C4-2B (cell line): ENCODE measurements at regions not wholly inside any gene's neighbourhood (a gene's known extent, or its start where the extent isn't known, plus 50 kb on each side); places are given as distances from the start of the nearest gene placed in this dataset.

ENCODE experiments used
- H3K27ac ChIP-seq: fragments of 450-650 bp; 2 replicates; pipeline ENCODE4 v1.5.1; 2017
- ZFX ChIP-seq: fragments of 450-650 bp; IDR thresholded peaks from 2 replicates; pipeline ENCODE4 v1.6.1; 2017
- TF ChIP-seq, protein P1 (sequence below): fragments of 450-650 bp; conservative IDR thresholded peaks from 2 replicates; pipeline ENCODE4 v1.5.1; 2017; ENCODE audit warnings: mild to moderate bottlenecking

DNA sequence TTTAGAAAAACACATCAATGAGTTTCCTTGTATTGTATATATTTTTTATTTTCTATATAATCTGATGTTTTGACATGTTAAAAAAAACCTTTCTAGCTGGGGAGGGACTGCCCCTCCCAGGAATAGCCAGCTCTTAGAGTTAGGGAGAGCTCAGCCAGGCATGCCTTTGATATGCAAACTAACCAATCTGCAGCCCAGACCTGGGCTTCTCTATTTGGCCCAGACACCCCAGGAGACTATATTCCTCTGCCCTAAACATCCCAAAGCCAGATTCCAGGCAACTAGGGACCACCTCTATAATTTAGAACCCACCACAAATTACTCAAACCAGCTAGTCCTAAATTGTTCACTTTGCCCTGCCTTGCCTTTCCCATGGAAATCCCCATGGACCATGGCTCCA is 390.9 kb upstream of the ADAMTS9 start:
- H3K27ac ChIP-seq = no peak overlapping the region
- no peak for TF ChIP-seq ZFX
- TF ChIP-seq, protein P1, sequence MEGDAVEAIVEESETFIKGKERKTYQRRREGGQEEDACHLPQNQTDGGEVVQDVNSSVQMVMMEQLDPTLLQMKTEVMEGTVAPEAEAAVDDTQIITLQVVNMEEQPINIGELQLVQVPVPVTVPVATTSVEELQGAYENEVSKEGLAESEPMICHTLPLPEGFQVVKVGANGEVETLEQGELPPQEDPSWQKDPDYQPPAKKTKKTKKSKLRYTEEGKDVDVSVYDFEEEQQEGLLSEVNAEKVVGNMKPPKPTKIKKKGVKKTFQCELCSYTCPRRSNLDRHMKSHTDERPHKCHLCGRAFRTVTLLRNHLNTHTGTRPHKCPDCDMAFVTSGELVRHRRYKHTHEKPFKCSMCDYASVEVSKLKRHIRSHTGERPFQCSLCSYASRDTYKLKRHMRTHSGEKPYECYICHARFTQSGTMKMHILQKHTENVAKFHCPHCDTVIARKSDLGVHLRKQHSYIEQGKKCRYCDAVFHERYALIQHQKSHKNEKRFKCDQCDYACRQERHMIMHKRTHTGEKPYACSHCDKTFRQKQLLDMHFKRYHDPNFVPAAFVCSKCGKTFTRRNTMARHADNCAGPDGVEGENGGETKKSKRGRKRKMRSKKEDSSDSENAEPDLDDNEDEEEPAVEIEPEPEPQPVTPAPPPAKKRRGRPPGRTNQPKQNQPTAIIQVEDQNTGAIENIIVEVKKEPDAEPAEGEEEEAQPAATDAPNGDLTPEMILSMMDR = no peak

DNA sequence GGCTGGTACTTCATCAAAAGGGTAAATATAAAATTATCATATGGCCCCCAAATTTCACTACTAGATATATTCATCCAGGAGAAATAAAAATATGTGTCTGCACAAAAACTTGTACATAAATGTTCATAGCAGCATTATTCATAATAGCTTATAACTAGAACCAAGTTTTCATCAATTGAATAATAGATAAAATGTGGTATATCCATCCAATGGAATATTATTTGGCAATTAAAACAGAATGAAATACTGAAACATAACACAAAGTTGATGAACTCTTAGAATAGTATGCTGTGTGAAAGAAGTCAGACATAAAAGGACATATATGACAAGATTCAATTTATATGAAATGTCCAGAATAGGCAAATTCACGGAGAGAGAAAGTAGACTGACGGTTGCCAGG is 389.3 kb upstream of the ADAMTS9 start:
- no peak overlapping the region for H3K27ac ChIP-seq
- no peak for TF ChIP-seq ZFX
- TF ChIP-seq, protein P1 = no peak

DNA sequence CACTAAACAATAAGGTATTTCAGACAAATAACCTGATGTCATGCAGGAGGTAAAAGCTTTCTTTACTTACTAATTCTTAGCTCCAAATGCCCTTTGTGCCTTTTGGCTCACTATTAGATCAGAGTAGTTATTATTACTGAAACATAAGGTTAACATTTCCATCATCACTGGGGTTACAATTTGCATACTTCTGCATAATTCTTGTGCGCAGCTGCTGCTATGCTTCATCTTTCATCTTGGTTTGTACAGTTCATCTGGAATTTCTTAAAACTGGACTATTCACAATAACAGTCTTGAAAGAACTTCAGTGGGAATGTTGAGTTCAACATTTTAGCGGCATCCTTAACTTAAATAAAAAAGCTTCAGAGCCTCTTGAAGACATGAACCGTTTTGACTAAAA is 383.2 kb upstream of the ADAMTS9 start:
- TF ChIP-seq ZFX = no peak
- TF ChIP-seq, protein P1 = no peak
- H3K27ac ChIP-seq = no peak overlapping the region

DNA sequence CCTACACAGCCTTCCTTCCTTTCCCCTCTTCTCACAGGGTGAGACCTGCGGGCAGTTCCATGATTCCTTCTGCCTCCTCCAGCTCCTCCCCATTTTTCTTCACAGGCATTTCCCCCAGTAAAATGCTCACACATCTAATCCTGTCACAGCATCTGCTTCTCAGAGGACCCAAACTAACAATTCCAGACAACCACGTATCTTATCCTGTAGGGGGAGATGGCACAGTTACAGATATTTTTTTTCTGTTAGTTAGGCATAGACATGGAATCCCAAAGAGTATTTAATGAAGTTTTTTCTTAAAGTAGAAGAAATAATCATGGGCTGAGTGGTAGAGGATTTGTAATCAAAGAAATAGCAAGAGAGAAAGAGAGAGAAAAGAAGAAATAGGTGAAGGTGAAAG is 373.1 kb upstream of the ADAMTS9 start:
- TF ChIP-seq, protein P1 = no peak
- TF ChIP-seq ZFX = no peak
- no peak overlapping the region for H3K27ac ChIP-seq

DNA sequence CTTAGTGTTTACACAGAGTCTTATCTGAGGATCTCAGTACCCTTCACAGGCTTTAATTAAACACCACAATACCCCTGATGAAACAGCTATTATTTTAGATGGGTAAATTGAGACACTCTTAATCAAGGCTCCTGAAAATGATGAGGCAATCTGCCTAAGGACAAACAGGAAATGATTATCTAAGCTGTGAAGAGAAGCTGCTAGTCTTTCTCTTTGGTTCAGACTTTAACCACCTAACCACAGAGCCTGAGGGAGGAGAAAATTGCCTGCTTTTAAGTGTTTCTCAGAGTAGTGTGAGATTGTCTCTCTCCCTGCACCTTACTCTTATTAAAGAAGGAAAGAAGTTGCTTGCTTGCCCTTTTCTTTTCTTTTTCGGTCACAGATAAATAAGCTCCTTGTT is 364.3 kb upstream of the ADAMTS9 start:
- TF ChIP-seq ZFX = no peak
- TF ChIP-seq, protein P1 = no peak

DNA sequence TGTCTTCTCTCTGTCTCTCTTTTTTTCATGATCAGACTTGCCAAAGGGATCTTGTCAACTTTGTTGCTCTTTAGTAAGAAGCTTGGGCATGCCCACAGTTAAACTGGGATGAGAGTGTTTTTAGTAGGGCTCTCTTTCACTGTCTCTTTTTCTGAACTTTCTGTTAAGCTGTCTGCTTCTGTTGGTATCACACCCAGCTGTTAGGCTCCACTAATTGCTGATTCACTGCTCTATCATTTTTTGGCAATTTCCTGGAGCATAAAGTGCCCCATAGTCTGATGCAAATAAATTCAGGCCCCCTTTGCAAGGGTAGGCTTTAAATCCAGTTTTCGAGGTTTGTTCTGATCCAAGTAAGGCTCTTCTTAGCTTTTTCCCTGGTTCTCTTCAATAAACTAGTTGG is 360.4 kb upstream of the ADAMTS9 start:
- TF ChIP-seq ZFX = no peak
- TF ChIP-seq, protein P1 = no peak
- no peak overlapping the region for H3K27ac ChIP-seq

More for the DNA sequence above, 364.3 kb upstream of the ADAMTS9 start:
- H3K27ac ChIP-seq = no peak overlapping the region

DNA sequence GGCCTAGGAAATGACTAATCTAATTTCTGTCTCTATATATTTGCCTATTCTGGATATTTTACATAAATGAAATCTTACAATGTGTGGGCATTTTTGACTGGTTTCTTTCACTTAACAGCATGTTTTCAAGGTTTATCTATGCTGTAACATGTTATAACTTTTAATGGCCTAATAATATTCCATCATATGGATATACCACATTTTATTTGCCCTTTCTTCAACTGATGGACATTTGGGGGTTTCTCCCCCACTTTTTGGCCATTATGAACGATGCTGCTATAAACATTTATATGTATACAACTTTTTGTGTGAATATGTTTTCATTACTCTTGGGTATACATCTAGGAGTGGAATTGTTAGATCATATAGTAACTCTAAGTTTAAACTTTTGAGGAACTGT is 357.3 kb upstream of the ADAMTS9 start:
- TF ChIP-seq, protein P1 = no peak
- TF ChIP-seq ZFX = no peak
- H3K27ac ChIP-seq = no peak overlapping the region
